ENCODE measurements at regions not wholly inside any gene's neighbourhood (a gene's known extent, or its start where the extent isn't known, plus 50 kb on each side); places are given as distances from the start of the nearest gene placed in this dataset.

DNA sequence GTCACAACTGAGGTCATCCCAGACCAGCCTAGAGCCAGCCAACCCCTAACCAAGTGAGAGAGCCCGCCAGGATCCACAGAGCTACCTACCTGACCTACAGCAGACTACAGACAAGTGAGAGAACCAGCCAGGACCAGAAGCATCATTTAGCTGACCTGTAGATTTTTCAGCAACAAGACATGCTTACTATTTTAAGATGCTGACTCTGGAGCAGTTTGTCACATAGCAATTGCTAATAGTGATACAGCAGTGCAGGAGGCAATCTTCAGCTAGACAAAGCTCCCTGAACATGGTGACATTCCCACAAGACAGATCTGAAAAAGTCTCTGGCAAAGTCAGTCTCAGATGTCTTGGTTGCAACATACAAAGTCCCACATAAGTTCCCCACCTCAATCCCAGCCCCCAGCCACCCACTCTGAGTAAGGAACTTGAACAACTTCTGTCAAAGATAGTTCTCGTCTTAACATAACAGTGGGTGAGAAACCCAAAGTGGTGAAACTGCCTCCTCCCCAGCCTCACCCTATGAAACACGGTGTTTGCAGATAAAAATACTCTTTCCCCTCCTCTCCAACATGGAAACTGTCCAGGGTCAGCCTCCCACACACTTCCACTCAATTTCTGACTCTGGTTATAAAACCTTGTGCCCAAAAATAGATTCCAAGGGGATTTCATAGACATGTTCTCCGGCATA is 120.3 kb upstream of the SLC6A11 start:
- no peaks in the 10 kb centered on the region for H3K36me3 ChIP-seq
- H3K9me3 ChIP-seq, result no peaks in the 10 kb centered on the region
- no peaks in the 10 kb centered on the region for H3K4me1 ChIP-seq
- intact Hi-C loops (cut with DNase I; ENCODE audit: low total_unique reads), result no loop called here
- no peak overlapping the region for H3K27ac ChIP-seq
- no peak for DNase-seq
- TF ChIP-seq POLR2A (IDR thresholded peaks at IDR 0.05) (no peak), CTCF (IDR thresholded peaks at IDR 0.05 in 8 of 11, conservative IDR thresholded peaks at IDR 0.05 in 3 of 11) (no peak), POLR2AphosphoS5 (IDR thresholded peaks at IDR 0.05) (no peak)
- WGBS, 5 donors, result 35 to 54% (median 49%) methylated on average over 4 of the region's 4 CpGs
- no peak overlapping the region for H3K4me3 ChIP-seq
- peaks cover 0 to 40% (median 8%) of the 10 kb centered on the region in 7 donors for H3K27me3 ChIP-seq (replicated peaks in 1 of 7)

- intact Hi-C loops (cut with DNase I; ENCODE audit: low total_unique reads), result no loop called here
- TF ChIP-seq CTCF (IDR thresholded peaks at IDR 0.05 in 8 of 11, conservative IDR thresholded peaks at IDR 0.05 in 3 of 11) (no peak), POLR2AphosphoS5 (IDR thresholded peaks at IDR 0.05) (no peak), POLR2A (IDR thresholded peaks at IDR 0.05) (no peak)
- no peaks in the 10 kb centered on the region for H3K9me3 ChIP-seq
- WGBS, 5 donors, result 60 to 68% (median 64%) methylated on average over 4 of the region's 4 CpGs
- H3K4me1 ChIP-seq, result no peaks in the 10 kb centered on the region
- H3K27ac ChIP-seq, result no peak overlapping the region
- peaks cover 0 to 56% (median 8%) of the 10 kb centered on the region in 7 donors for H3K27me3 ChIP-seq (replicated peaks in 1 of 7)
- no peak overlapping the region for H3K4me3 ChIP-seq
- DNase-seq, result no peak
- H3K36me3 ChIP-seq, result no peaks in the 10 kb centered on the region
Measured at GRCh38 chr3:10697918-10698317, 118.1 kb upstream of the SLC6A11 start.

DNA sequence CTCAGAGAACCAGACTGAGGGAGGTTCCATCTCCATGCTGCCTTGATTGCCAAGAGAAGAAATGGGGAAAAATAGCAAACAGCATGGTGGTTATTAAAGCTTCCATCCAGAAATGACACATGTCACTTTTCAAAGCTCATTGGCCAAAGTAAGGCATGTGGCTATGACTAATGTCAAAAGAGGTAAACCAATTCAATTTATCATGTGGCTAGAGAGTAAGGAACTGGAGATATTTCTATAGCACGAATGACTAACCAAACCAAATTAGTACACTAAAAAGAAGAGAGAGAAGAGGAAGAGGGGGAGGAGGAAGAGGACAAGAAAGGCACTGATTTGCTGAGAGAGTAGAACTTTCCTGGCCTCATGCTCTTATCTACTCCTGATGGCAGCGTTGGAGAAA is 115.2 kb upstream of the SLC6A11 start:
- no peak for TF ChIP-seq POLR2AphosphoS5 (IDR thresholded peaks at IDR 0.05)
- no peak for TF ChIP-seq POLR2A (IDR thresholded peaks at IDR 0.05)
- H3K36me3 ChIP-seq, result no peaks in the 10 kb centered on the region
- H3K27me3 ChIP-seq (replicated peaks in 1 of 7), result peaks cover 0 to 85% (median 20%) of the 10 kb centered on the region in 7 donors
- no peaks in the 10 kb centered on the region for H3K9me3 ChIP-seq
- H3K27ac ChIP-seq, result no peak overlapping the region
- no peak overlapping the region for H3K4me3 ChIP-seq
- WGBS, 5 donors, result 59 to 79% (median 66%) methylated on average over 2 of the region's 2 CpGs
- intact Hi-C loops (cut with DNase I; ENCODE audit: low total_unique reads), result no loop called here
- H3K4me1 ChIP-seq, result no peaks in the 10 kb centered on the region
- DNase-seq, result no peak

DNA sequence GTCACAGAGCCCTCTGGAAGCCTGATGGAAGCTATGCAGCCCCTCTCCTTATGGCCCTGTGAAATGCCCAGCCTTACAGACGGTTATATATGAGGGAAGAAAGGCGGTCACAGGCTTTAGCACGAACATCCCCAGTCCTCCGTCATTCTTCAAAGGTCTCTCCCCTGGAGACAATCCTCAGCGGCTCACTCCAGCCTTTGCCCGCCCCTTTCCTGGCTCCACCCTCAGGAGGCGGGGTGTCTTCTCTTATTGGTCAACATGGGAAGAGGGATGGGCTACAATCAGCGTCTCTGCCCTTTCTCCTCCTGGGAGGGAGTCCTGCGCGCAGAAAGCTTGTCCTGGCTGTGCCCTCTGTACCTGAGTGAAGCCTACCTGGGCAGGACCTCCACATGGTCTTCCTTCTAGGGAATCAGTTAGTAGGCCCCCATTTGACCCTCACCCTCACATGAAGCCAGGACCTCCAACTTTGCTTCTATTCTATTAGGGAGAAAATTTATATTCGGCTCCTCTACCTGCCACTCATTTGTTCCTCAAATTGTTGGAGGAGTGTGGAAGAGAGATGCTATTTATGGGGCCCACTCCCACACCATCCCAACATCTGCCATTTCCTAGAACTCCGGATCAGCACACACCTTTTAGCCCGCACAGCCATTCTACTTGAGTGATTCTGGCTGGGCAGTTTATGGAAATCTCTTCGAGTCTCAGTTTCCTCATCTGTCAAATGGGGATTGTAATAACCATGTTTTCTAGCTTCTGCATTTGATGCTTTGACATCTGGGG is 112.9 kb upstream of the SLC6A11 start:
- no peak for TF ChIP-seq POLR2A (IDR thresholded peaks at IDR 0.05)
- no peak for TF ChIP-seq CTCF (IDR thresholded peaks at IDR 0.05 in 8 of 11, conservative IDR thresholded peaks at IDR 0.05 in 3 of 11)
- TF ChIP-seq POLR2AphosphoS5 (IDR thresholded peaks at IDR 0.05), result no peak

More for the DNA sequence above, 112.9 kb upstream of the SLC6A11 start:
- Histone ChIP-seq H3K9me3 (no peaks in the 10 kb centered on the region), H3K36me3 (no peaks in the 10 kb centered on the region), H3K27me3 (replicated peaks in 1 of 7) (peaks cover 3 to 85% (median 36%) of the 10 kb centered on the region in 7 donors), H3K4me3 (no peak overlapping the region), H3K4me1 (peaks cover 0 to 10% (median 6%) of the 10 kb centered on the region in 6 donors), H3K27ac (no peak overlapping the region)
- DNase-seq, result no peak
- WGBS, 5 donors, result 30 to 44% (median 33%) methylated on average over 12 to 14 of the region's 14 CpGs
- intact Hi-C loops (cut with DNase I; ENCODE audit: low total_unique reads), result no loop called here
